ENCODE measurements at regions not wholly inside any gene's neighbourhood (a gene's known extent, or its start where the extent isn't known, plus 50 kb on each side); places are given as distances from the start of the nearest gene placed in this dataset.
"Not testable (repeated sequence)": the region's sequence is repeated elsewhere in the genome, so short reads cannot be mapped to it uniquely, and the experiment has no call there.

DNA sequence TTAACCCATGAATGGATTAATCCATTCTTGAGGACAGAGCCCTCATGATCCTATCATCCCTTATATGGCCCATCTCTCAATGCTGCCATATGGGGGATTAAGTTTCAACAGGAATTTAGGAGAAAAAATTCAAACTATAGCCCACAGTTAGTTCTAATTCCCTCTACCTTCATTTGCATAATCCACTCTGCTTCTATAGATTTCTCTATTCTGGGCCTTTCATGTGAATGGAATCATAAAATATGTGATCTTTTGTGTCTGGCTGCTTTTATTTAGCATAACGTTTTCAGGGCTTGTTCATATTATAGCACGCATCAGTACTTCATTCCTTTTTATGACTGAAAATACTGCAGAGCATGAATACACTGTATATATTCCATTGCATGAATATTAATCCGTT is 55.4 kb downstream of the CTSL start:
- DNase-seq: no peak

DNA sequence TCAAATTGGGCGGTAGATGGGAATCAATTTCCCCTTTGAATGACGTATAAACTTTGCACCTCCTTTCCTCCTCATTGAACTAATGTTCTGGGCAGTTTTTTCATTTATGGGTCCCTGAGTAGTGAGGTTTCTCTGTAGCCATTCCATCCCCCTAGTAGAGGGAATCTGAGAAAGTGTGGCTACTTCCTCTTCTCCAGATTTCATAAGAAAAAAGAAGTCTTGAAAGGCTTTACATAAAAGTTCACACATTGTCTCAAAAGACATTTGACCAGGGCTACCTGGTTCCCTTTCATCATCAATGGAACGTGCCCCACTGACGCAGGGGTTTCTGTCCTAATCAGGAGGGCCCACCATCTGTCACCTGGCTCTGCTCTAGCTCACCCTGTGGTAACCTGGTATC is 57.3 kb downstream of the CTSL start:
- no peak for DNase-seq

DNA sequence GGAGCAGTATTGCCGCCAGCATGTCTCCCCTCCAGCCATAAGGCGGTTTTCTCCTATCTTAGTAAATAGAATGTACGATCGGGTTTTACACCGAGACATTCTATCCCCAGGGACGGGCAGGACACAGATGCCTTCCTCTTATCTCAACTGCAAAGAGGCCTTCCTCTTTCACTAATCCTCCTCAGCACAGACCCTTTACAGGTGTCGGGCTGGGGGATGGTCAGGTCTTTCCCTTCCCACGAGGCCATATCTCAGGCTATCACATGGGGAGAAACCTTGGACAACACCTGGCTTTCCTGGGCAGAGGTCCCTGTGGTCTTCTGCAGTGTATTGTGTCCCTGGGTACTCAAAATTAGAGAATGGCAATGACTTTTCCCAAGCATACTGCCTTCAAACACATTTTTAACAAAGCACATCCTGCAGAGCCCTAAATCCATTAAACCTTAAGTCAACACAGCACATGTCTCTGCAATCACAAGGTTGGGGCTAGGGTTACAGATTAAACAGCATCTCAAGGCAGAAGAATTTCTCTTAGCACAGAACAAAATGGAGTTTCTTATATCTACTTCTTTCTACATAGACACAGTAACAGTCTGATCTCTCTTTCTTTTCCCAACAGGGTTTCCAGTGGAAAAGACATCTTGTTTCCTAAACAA is 59.5 kb downstream of the CTSL start:
- DNase-seq: not testable (repeated sequence)

DNA sequence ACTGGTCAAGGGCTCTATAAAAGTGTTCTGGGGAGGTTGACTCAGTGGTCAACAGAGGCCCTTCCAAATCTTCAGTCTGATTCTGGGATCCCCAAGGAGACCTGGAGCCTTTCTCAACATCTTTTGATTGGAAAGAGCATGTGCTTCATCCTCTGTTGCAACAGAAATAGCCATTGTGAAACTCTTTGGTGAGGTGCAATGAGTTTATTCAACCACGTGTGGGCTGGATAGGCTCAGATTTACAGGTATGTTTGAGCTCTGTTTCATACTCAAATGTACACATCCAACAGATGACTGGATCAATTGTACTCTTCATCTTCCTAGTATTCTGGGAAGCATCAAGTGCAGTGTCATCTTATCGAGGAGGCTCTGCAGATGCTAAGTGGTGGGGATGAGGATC is 60.5 kb downstream of the CTSL start:
- DNase-seq: no peak

DNA sequence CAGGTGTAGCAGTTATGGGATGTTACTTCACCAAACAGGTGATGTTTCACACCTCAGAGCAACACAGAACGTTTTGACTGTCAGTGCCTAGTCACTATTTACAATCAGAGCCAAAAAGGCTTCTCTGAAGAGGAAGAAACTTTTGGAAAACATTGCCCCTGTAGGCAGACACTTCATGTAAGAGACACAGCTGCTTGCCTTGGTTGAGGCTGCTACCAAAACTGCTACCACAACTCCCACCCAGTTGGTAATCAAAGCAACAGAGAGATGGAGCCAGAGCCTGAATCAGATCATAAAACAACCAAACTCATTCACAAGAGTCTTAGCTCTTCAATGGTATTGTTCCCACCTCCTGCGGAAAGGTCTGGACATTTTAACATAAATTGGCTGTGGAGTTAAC is 61.0 kb downstream of the CTSL start:
- no peak for DNase-seq

DNA sequence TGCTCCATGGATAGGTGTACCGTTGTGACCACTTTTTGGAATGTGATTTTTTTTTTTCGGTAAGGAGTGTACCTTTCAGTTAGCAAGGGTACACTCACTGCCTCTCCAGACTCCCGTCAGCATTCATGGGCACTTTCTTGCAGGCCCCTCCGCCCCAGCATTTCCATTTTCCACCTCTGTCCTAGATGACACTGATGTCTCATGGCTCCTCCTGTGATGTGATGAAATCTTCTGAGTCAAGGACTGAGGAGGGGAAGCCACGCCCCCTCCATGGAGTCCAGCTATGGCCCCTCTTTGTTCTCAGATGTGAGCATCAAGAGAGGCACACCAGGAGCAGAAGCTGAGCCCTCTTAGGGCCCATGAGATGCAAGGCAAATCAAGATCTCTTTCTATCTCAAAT is 61.8 kb downstream of the CTSL start:
- DNase-seq: no peak

DNA sequence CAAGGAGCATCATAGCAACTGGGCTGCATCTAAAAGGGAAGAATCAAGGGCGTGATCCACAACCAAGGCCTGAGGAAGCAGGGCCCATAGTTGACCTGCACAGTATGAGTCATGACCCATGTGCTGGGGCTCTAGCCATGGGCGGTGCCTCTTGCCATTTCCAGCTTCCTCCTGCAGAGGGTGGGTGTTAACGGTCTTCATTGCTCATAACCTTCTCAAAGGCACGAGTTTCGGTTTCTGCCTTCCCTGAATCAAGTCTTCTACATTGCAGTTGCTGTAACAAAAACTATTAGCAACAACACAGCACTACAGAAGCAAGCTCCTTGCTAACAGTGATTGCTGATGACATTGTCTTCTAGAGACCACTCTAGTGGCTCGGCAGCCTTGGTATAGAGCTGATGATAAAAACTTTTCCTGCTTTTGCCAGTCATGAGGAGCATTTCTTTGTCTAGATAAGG is 66.9 kb downstream of the CTSL start:
- no peak for DNase-seq

DNA sequence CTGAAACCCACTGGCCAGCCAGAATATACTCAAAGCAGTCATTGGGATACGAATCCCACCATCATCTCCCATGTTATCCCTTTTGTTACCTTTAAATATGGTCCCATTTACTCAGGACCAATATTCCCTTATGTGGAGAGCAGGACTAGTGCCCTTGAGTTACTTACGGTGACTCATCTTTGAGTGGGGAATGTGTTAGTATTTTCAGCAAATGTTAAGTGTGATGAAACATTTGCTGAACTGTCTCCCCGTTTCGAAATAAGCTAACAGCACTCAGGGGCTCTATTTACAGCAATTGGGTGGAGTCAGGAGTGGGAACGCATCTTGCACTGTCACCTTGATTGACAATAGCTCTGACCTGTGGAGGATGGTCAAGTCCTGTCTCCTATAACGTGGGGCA is 67.4 kb downstream of the CTSL start:
- DNase-seq: no peak

DNA sequence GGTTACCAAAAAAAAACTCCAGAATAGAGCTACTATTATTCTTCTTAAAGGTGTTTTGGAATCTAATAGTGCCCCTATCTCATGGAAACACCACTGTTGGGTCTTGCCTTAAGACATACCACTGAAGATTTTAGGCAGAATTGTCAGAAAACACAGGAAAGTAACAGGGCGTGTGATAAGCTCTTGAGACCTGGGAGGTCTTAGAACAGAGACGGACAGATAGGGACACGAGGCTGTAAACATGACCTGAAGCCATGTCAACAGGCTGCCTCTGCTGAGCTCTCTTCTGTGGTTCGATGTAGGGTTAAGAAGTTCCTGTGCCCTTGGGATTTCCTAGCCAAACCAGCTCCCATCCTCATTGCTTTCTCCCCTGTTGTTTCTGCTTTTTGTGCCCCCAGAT is 69.3 kb downstream of the CTSL start:
- no peak for DNase-seq

DNA sequence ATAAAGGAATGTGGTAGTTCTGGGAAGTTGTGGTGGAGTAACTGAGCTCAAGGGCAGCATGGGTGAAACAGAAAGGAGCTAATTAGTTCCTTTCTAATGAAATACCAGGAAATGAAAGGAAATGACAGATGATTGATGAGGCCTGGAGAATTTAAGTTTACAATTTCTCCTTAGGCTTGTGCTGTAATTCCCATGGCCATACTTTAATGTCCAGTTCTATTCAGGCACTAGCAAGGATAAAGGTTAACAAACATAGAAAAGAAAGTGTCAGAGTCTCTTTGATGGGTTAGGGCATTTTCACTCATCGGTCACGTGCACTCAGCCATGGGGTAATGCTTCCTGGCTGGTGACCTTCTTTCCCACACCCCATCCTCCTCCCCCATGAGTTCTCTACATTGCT is 70.3 kb downstream of the CTSL start:
- DNase-seq: no peak

DNA sequence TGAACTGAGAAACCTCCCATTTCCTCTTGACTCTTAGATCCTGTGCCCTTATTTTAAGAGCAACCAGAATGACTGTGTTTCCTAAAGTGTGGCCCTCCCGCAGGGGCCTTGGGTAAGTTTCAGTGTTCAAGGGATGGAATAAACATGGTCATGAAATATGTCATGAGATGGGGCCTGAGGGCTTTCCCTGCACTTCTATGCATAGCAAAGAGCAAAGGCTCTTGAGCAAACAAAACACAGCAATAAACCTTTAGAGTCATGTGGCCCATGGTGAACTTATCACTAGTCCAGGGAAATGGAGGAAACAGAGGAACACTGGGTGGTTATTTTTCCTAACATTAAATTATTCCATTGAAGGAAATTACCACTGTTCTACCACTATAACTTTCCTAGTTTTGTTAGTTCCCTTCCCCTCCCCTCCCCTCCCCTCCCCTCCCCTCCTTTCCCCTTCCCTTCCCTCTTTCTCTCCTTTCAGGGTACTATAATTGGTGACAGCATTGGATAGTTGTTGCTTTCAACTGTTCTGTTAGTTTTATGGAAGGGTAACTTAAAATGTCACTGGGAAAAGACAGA is 72.4 kb downstream of the CTSL start:
- no peak for DNase-seq

DNA sequence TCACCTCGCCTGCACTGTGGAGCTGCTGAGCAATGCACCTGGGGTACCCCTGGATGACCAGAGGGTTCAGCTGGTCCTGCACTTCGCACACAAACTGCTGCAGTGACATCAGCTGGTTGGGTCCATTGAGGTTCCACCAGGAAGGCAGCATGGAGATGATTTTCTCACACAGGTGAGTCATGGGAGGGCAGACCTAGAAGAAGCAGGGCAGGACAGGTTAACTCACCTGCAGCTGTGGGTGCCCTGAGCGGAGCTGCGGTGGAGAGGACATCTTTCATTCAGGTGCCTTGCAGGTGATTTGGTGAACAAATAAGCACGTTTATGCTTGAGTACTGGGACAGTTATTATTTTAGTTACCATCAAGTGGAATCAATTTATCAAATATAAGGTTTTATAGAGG is 73.6 kb downstream of the CTSL start:
- no peak for DNase-seq

DNA sequence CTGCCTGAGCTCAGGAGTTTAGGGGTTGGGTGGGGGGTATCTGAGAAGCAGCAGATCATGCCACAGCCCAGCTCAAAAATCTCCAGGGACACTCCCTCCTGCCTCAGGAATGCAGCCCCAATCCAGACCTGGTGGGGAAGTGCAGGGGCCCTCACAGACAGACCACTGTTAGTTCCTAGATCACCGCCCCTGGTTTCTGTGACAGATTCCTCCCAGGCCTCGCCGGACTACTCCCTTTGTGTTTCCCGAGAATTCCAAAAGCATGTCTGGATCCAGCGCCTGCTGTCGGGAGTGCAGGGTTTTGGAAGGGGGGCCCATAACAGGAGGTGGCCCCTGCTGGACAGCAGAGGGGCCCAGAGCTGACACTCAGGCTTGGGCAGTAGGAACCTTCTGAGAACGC is 74.5 kb downstream of the CTSL start:
- DNase-seq: no peak

DNA sequence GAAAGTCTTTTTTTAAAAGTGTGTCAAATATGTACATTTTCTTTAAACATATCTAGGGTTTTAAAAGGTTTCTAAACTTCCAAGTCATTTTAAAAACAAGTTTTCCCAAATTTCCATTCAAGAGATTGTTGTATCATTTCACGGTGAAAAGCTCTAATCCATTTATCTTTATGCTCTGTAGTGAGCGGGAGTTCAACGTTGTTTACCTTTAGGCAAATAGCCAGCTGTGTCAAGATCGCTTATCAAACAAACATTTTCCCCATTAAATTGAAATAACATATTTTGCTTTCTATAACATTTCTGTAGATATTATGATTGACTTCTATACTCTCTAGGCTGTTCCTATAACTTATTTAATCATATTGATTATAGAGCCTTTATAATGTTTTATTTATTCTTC is 75.1 kb downstream of the CTSL start:
- DNase-seq: no peak

DNA sequence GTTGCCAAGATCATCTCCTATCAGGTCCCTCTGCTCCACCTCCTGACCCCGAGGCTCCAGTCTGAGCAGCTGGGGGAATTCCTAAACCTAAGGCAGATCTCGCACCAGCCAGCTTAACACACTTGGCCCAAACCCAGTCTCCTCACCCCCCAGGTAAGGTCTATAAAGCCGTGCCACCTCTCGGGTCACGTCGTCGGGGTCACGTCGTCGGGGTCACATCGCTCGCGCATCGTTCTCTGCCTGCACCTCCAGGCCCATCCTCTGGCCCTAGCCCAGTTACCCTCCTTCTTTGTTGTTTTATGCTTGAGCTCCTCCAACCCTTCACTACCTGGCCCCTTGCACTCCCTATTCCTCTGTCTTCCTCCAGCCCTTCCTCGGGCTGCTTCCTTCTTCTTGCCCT is 77.2 kb downstream of the CTSL start:
- DNase-seq: no peak

DNA sequence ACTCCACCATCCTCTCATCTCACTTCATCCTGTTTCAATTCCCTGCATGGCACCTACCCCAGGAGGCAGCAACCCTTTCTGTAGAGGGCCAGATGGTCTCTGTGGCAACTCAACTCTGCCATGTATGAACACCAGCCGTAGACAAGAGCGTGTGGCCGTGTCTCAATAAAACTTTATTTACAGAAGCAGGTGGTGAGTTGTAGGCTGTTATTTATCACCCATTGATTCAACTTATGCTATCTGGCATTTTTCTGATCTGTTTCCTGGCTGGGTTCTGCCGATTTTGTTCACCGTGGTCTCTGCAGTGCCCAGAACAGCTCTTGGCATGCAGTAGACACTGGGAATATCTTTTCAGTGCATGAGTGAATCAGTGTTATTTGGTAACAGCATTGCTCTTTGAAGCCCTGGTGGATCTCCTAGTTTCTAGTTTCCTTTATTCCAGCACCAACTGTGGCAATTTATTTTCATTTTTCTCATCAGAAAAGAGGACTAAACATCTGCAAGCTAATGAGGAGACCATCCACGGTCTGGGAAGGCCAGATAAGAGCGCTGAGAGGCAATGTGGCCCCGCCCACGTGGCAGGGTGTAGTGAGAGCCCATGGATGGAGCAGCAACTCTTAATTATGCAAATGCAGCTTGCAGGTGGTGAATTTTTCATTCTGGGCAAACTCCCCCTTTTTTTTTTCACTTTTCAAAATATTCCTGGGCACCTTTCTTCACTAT is 77.9 kb downstream of the CTSL start:
- DNase-seq: no peak

DNA sequence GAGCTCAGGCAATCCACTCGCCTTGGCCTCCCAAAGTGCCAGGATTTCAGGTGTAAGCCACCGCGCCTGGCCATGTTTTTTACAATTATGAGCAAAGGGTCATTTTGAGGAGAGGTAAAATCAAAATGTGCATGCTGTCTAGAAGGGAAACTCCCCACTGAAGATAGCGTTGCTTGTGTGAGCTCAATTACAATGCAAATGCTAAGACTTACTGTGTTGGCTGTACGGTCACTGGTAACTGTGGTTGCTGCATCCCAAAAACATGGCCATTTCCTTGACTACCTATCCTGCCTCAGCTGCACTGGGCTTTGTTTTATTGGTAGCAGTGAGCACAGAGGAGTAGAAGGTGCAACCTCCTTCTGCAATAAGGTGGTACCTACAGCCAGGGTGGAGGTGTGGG is 77.4 kb upstream of the SPATA31E1 start:
- no peak for DNase-seq

DNA sequence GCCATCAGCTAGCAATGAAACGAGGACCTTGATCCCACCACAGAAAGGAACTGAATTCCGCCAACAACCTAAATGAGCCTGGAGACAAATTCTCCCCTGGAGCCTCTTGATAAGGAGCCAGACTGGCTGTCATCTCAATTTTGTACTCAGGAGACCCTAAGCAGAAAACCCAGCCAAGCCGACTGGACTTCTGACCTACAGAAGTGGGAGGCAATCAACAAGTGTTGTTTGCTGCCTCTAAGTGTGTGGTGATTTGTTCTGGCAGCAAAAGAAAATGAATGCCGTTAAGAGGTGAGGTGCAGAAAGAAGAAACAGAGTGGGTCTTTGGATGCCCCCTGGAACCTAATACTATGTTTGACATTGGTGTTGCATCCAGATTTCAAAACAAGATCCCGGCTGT is 72.7 kb upstream of the SPATA31E1 start:
- DNase-seq: no peak

DNA sequence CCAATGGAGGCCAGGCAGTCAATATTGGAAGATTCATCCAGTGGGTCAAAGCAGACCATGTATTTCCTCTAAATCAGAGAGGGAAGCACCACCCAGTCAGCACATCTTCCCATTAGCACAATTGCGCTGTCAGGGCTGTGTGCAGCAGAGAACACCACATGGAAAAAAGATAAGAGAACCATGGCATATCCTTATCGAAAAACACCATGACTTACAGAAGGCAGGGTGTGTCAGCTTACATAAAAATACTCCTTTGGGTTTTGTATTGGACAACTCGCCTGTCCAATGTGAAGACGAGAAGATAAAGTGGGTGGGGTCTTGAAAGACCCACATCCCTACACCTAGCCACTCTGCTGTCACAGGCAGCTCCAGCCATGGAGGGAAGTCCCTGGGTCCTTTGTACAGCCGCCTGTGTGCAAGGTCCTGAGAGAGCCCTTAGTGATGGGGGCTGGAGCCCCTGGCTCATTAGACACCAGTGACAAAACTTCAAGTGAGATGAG is 71.9 kb upstream of the SPATA31E1 start:
- DNase-seq: no peak

DNA sequence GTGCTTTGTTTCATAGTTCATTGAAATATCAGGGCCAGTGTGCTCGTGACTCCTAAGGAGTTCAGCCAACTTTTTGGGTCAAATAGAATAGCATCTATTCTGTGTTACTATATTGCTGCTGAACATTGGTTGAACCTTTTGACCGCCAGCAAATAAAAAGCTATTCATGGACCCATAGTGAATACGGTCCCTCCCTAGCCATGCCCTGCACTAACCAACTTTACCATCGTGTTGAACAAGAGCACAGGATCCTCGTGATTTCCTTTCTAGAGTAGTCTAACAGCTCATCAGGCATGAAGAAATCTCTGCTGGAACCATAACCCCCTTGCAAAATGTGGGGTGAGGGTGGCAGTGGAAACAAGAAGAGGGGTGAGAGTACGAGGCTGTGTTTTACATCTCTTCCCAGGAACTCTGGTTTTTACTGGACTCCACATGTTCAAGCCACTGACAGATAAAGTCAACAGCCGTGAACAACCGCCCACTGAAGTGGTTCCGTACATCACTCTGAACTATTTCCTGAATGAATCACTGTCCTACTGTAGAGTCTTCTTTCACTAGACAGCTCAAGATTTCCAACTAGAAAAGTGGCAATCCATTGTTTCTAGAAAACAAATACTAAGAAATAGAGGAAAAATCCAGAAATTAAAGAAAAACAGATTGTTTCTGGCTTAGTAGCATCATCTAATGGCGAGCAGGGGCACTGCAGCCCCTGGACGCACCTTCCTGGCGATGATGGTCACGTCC is 70.1 kb upstream of the SPATA31E1 start:
- DNase-seq: peak; percentile 0

DNA sequence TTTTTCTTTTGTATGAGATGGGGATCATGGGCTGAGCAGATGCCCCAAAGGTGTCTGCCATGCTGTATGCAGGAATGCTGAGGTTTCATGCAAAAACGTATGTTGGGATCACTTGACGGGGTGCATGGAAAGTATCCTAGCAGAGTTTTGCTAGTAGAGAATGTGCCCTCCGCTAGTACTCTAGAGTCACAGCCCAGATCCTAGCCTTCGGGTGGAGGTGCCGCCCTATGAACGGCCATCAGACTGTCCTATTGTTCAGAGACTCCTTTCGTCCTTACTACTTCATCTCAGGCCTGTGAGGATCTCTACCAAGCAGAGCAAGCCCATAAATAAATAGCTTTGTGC is 69.6 kb upstream of the SPATA31E1 start:
- DNase-seq: no peak

DNA sequence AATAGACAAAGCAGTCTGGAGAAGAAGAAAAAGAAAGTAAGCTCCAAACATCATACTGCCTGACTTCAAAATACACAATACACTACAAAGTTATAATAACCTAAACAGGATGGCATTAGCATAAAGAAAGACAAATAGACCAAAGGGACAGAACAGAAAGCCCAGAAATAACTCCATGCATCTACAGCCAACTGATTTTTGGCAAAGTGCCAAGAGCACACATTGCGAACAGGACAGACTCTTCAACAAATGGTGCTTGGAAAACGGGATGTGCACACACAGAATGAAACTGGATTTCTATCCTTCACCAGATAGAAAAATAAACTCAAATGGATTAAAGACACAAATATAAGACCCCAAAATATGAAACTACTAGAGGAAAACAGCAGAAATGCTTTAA is 66.6 kb upstream of the SPATA31E1 start:
- DNase-seq: no peak

DNA sequence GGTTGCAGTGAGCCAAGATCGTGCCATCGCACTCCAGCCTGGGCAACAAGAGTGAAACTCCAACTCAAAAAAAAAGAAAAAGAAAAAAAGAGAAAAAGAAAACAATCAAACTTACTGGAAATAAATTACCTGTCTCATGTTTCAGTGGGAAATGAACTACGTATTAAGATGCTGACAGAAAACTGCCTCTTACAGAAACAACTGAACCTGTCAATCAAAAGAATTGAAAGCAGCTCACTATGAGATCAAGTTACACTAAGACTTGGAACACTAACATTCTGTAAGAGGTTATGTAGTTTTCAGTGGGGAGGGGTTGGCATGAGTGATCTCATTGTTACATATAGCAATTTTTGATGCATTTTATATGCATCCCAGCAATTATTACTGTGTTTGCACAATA is 64.4 kb upstream of the SPATA31E1 start:
- no peak for DNase-seq
